NCI-H146 (cell line): ENCODE measurements at regions not wholly inside any gene's neighbourhood (a gene's known extent, or its start where the extent isn't known, plus 50 kb on each side); places are given as distances from the start of the nearest gene placed in this dataset.
A peak's percentile ranks its signal among the peaks of the same experiment; 100 is the strongest.

Source experiments
- DNase-seq: peaks from one replicate; lab custom pipeline; 2025; lab: John Stamatoyannopoulos, UW

- DNase-seq = no peak
Measured at GRCh38 chr2:30371028-30371689, 75.9 kb upstream of the LCLAT1 start.

GRCh38 chr2:30371772-30372373, 75.2 kb upstream of the LCLAT1 start:
- no peak for DNase-seq

- DNase-seq = no peak
Measured at GRCh38 chr2:30372826-30373225, 74.2 kb upstream of the LCLAT1 start.

GRCh38 chr2:30373881-30374302, 73.2 kb upstream of the LCLAT1 start:
- no peak for DNase-seq

- DNase-seq = no peak
Measured at GRCh38 chr2:30374380-30374779, 72.7 kb upstream of the LCLAT1 start.

GRCh38 chr2:30375915-30376314, 71.1 kb upstream of the LCLAT1 start:
- DNase-seq = no peak

GRCh38 chr2:30379481-30379880, 67.6 kb upstream of the LCLAT1 start:
- DNase-seq = no peak

- no peak for DNase-seq
Measured at GRCh38 chr2:30380824-30381223, 66.2 kb upstream of the LCLAT1 start.

- DNase-seq = no peak
Measured at GRCh38 chr2:30382162-30382783, 64.8 kb upstream of the LCLAT1 start.

GRCh38 chr2:30382995-30383394, 64.1 kb upstream of the LCLAT1 start:
- DNase-seq = peak; percentile 23

GRCh38 chr2:30385327-30385726, 61.7 kb upstream of the LCLAT1 start:
- no peak for DNase-seq

- no peak for DNase-seq
Measured at GRCh38 chr2:30392097-30392496, 54.9 kb upstream of the LCLAT1 start.

GRCh38 chr2:30393510-30393909, 53.5 kb upstream of the LCLAT1 start:
- peak; percentile 86 for DNase-seq

GRCh38 chr2:30394096-30394495, 53.0 kb upstream of the LCLAT1 start:
- peak; percentile 71 for DNase-seq

GRCh38 chr2:30396436-30397232, 50.4 kb upstream of the LCLAT1 start:
- no peak for DNase-seq
